Stimulated activated CD4-positive, alpha-beta T cell treated with anti-CD3 and anti-CD28 coated beads, TNF-alpha, amount 100 ng/mL, for 48 hours (primary cell): ENCODE measurements at regions not wholly inside any gene's neighbourhood (a gene's known extent, or its start where the extent isn't known, plus 50 kb on each side); places are given as distances from the start of the nearest gene placed in this dataset.

Source experiments
- DNase-seq, 3 donors: peaks; one replicate each; pipeline ENCODE4 v3.0.0-alpha.2; 2020; ENCODE audit warnings: low read depth in 3 of 3

DNA sequence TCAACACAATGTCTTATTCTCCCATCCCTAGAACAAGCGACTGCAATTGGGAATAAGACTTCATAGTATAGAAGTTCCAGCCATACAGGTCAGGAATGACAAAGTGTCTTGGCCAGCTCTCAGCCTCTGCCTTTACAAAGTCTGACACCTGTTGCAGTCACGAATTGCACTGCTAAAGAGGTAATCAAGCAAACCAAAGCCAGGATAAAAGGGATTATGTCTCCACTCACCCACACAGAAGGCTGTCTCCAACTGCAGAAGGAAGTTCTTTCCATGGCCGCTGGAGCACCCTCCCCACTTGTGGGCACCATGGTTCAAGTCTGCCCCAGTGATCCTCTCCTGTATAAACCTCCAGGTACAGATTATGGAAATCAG lies 114.8 kb upstream of the PKDCC start:
- no peak for DNase-seq

DNA sequence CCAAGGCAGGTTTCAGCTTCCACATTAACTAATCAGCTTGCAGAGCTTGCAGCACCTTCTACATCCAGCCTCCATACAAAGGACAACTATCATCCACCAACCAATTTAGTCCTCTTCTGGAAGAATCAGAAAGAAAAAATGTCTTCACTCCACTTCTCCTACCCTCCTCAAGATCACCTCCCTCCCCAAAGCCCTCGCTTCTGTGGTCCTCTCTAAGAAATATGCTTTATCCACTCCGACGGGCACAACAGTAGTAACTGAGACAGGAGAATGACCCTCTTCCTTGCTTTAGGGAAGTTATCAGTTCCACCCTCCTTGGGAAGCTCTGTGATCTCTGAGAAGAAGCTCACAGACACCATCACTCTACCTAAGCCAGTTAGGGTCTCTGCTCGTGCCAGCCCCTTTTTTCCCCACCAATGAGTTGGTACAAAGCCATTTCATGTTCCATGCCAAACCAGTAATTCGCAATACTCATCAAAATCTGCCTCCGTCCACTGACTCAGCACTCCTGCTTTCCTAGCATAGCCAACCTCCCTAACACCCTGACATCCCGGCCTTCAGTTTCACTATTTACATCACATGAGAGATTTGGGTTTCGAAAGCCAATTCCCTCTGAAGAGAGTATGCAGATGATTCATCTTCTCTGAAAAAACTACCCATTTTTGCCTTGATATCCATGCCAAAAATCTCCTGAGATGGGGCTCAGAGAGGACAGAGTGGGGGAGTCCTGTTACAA lies 114.1 kb upstream of the PKDCC start:
- no peak for DNase-seq

DNA sequence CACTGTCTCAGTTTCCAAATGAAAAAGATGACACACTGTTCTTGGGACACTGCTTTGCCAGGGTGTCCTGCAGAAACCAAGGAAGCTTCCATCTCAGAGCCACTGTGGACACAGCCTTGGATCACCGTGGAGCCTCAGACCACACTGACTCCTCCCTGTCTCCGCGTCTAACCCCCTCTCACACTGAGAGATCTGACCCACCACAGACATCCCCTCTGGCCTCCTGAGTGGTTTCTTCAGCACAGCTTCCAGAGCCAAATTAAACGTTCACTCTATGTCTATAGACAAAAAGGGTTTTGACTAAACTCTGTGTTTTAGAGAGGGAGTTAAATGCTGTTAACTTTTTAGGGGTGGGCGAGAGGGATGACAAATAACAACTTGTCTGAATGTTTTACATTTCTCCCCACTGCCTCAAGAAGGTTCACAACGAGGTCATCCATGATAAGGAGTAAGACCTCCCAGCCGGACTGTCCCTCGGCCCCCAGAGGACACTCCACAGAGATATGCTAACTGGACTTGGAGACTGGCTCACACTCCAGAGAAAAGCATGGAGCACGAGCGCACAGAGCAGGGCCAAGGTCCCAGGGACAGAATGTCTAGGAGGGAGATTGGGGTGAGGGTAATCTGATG lies 113.4 kb upstream of the PKDCC start:
- no peak for DNase-seq

DNA sequence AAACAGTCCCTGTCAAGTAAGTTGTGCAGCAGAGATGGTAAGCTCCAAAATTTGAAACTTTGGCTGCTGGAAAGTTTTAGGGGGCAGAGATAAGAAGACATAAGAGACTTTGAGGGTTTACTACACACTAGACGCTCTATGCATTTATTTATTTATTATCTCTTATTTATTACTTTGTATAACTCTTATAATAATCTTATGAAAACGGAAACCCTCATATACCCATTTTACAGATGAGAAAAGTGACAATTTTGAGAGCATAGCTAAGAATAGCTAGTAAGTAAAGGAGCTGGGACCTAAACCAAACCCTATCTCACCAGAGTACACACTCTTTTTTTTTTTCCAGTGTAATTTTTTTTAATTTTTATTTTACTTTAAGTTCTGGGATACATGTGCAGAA lies 112.8 kb upstream of the PKDCC start:
- no peak for DNase-seq

DNA sequence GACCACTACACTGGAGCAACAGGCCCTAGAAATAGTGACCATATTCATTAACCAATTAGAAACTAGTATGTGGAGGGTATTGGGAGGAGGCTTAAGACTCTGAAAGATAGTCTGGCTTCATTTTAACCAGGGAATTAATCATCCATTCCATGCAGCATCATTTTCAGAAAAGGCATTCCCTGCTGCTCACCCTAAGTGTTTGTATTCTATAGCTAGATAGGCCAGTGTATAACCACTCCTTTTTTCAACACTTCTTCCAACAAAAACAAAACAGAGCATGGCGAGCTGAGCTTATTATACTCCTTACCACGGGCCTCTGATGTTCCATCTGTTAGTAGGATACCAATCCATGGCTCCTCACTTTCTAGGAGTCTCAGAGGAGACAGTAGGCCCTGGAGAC lies 112.0 kb upstream of the PKDCC start:
- no peak for DNase-seq

DNA sequence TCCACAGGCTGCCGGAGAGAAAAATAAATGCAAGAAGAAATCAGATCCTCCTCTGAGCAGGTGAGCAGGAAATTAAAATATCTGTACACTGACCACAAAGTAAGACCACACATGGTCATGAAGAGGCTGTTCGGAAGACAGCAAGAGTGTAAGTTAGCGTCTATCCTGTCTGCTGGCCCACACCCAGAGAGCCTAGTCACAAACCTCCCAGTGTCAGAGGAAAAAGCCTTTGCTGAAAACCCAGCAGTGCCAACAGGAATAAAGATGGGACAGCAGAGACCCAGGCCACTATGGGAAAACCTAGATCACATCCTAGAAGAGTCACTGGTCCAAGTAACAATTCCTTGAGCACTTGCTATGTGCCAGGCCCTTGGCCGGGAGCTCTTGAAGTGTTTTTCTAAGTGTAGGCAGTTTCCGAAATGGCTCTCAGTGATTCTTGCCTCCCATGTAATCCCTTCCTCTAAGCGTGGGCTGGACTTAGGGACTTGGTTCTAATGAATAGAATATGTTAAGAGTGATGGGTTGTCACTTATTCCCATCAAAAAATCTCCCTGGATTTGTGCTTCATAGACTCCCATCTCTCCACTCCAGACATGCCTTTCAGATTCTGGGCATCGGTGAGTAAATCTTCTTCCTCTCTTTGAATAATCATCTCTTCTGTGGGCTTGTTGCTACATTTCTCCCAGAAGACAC lies 110.9 kb upstream of the PKDCC start:
- no peak for DNase-seq

DNA sequence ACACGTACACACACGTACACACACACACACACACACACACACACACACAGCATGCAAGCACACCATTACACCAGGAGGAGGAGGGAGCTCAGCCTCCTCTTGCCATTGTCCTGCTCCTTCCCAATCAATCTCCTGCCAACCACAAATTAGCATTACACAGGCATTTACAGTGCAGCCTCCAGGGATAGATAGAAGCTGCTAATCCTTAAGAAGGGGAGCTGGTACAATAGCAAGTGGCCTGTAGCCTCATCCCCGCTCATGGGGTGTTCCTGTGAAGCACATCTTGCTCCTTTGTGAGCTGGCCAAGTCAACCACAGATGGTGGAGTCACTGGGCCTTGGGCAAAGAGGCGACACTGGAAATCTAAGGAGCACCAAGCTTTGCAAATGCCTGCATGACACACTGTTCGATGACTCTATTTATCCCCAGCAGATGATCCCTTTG lies 110.3 kb upstream of the PKDCC start:
- DNase-seq, result no peak

DNA sequence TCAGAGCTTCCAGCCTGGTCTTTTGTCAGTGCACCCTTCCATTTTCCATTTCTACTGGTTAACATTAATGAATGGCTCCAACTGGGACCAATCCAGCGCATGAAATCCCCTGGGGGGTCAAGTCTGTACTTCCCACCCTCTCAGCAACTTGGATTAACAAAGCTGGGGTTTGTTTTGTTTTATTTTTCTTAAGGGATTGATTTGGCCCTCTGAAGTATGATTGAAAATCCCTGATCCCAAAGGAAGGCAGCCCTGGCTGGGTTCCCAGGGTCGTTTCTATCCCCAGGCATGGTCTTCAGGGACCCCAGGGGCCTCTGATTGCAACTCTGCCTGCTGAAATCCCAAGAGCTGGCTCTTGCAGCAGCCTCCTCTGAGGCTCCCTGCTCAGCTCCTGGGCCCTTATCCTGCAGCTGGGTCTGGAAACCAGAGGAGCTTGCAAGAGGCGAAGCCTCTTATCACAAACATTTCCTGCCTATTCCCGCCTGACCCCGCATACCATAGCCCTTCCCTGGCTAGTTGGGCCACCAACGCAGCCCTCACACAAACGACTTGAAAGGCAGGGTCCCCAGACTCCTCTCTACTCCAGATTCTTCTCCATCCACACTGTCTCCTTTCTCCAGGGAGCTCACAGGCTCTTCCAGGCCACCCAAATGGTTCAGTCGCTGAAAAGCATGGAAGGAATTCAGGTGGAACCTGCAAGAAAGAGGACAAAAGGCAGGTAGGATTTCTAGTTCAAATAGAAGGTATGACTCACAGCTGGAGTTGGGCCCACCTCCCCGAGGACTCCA lies 109.7 kb upstream of the PKDCC start:
- no peak for DNase-seq

DNA sequence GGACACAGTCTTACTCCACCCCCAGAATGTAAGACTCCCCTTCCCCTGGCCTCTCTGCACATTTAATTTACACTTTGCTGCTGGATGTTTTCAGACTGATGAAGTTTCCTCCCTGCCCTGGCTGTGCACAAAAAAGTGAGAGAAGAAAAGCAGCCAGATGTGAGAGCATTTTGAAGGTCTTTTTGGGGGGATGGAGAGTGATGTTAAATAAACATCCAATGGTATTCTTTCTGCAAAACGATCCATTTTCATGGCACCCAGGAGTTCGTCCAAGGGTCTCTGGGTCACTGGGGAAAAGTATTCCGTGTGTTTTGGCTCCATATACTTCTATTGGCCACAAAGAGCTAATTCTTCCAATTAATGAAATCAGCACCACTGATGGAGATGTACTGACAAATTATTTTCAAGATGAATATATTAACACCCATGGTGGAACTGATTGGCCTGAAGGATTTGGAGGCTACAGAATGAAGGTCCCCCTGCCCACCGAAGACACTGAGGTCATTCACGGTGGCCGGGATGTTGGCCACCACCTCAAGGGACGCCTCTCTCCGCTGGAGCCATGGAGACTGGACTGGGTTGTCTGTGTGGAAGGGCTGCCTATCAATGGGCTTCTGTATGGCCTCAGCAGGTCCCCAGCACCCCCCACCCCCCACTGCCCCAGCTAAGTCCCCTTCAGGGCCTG lies 107.6 kb upstream of the PKDCC start:
- DNase-seq, result no peak

DNA sequence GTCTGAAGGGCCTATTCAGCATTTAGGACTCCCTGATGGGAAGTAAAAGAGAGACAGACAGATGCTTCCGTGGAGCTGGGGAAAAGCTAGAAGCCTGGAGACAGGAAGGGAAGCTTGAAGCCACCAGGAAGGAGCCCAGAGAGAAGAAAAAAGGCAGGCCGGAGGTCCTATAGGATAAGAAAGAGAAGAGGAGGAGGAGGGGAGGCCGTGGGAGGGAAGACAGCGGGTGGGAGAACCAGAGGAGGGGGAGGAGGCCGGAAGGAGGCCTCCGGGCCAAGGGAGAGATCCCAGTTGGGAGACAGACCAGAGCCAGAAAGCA lies 107.1 kb upstream of the PKDCC start:
- DNase-seq, result no peak

DNA sequence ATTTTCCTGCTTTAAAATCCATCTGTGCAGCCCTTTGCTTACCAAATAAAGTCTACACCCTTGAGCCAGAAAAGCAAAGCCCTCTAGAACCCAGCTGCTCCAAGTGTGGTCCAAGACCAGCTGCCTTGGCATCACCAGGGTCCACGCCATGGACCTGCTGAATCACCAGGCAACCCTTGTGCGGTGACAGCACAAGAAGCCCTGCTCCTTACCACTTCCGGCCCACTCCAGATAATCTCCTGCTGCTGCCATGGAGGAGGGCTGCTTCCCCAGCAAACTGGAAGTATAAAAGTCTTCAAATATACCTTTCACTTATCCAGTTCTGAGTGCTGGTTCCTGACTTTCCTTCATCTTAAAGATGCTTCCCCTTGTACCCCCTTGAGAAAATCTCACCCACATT lies 106.0 kb upstream of the PKDCC start:
- DNase-seq, result no peak

DNA sequence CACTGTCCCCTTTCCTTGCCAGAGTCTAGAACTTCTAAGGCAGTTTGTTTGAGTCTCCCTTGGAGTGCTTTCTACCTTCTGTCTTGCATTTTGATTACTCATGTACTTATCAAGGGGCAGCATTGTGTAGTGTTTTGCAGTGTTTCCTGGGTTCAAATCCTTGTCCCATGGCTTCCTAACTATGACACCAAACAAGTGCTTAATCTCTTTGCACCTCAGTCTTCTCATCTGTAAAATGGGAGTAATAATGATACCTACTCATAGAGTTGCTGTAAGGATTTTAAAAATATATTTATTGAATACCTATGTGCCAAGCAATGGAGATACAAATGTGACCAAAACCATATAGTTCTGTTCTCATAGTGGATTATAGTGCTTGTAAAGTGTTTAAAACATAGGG lies 105.5 kb upstream of the PKDCC start:
- no peak for DNase-seq

DNA sequence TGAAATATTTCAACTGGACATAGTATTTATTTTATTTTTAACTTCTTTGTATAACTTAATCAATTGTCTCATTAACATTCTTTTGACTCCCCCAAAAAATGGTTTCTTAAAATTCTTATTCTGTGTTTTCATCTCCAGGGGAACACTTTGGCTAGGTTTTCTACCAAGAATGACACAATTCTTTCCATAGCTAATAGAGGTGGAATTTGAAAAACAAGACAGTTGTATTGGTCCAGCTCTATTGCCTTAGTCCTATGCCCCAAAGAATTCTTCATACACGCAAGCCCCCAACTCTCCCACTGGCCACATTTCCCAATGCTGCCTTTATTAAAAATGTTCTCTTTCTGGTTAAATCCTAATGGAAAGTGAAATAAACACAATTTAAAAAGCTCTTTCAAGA lies 104.7 kb upstream of the PKDCC start:
- no peak for DNase-seq

DNA sequence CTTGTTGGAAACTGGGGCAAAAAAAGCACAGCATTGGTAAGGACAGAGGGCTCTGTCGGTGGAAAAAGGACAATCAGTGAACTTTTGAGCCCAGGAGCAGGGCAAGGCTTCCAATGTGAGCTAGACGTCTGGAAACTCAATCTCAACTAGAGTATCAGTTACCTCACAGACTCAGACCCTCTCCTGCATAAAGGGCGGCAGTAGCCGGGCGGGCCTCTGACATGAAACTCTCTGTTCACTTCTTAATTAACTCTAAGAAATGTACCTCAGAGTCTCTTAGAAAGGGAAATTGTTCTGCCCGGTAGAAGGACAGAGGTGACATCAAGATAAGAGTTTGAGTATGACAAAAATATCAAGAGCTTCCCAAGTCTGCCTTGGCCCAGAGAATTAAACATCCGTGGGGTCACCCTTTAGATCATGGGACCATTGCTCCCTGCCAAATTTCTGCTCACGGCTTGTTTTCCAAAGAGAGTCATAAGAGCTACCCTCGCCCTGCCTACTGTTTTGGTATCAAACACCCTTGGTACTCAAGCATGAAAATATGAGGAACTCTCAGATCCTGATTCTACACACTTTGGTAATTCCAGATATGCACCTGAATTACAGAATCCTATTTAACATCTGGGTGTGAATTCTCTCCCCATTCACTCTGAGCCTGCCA lies 103.5 kb upstream of the PKDCC start:
- DNase-seq, result no peak

DNA sequence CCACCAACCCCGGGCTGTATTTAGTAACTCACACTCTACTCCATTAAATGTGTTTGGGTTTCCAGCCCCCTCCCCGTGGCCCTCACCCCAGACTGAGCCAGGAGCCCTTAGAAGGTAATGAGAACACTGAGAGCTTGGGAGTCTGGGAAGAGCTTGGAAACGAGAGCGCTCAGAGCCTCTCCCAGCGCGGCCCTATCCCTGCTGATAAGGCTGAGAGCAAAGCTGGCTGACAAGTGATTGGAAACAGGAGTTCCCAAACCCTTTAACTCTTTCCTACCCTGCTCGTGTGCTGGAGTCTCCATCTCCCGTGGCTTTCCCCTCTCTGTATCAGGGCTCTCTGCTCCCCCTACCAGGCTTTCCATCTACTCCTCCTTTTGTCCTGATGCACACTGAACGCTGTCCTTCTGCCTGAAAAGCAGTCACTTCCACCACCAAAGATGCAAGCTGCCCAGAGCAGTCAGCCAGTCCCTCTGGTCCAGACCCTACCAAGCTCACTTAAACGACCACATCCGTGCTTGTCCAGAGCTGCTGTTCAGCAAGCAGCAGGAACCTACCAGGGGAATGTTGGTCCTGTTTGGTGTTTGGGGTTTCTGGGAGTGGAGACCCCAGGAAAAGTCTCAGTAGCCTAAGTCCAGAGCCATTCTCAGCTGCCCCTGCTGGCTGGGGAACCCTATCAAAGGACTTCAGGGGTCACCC lies 100.0 kb upstream of the PKDCC start:
- no peak for DNase-seq

DNA sequence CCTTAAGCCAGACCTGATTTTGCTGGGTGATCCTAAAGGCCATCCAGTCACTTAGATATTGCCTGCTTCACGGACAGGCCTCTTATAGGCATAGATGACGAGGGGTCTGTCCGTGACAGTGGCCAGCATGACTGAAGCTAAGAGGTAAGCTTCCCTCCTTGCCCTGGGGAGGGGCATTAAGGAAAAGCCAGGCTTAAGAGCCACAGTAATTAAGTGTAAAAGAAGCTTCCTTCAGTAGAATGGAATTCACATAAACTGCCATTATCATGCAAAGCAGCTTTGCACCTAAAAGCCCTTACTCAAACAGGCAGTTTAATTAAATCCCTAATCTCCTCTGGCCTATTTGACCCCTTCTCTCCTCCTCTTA lies 99.4 kb upstream of the PKDCC start:
- no peak for DNase-seq

DNA sequence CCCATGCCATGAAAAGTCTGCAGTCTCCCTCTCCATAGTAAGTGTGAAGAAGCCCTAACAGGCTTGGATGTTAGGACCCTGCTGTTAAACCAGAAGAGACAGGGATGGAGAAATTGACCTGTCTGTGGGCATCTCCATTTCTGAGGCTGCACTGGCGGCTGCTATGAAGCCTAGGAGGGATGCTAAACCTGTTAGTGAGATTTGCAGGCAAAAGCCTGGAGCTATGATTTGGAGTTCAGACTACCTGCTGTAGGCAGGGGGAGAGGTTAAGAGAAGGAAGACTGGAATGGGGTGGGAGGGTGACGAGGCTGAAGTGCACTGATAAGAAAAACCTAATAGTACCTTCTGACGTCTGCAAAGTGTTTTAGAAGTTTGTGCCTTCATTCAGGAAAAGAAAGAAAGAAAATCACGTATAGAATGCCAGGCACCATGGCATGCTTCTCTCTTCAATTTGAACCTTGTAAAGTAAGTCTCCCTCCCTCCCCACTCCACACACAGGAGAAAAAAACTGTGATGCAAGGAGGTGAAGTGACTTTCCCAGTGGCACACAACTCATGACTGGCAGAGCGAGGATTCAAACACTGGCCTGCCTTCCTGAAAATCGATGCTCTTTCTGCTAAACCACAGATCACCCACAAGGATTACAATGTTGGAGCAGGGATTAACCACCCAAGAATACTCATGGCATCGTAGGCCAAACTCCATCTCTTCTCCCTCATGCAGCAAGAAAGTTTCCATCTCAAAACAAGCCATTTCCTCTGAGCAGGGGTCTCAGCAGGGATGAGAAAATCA lies 98.5 kb upstream of the PKDCC start:
- no peak for DNase-seq

DNA sequence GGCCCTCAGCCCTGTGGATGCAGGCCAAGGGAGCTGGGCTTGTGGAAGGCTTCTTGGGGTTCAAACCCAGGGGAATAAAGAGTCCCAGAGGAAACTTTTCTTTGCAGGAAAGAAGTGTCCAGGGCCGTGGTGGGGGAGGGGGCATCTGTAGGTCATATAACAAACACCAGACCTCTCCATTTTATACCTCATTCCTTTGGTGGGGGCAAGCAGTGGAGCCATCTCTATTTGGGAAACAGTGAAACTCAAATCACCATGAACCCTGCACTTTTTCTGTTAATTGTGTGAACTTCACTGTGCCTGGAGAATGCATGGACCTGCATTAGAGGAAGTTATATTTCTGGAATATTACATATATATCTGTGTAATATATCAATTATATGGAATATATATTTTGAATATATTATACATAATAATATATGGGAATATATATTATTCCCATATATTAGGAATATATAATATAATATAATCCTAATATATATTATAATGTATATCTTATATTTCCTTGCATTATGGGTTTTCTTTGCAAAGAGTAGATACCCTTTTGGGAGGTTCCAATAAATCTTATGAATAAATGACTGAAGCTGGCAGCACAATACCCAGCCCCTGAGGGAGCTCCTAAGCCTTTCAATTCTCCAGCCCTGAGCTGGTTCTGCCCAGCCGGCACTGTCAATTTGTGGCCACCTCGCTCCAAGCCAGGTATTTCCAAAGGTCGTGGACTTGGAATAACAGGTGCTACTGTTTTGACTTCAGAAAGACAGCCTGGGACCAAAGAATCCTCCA lies 97.7 kb upstream of the PKDCC start:
- DNase-seq, result no peak

DNA sequence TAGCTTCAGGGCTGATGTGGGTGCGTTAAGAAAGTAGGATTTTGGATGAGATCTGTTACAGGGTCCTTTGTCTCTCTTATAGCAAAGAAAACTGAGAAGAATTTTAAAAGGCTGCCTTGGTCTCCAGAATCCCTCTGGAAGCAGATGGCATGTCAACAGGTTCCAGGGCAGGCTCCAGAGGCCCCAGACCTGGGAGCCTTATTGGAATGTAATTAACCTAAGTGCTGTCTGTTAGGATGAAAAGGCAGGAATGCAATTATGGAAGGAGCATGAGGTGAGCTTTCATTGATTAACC lies 97.2 kb upstream of the PKDCC start:
- DNase-seq, result no peak
